ENCODE measurements at regions not wholly inside any gene's neighbourhood (a gene's known extent, or its start where the extent isn't known, plus 50 kb on each side); places are given as distances from the start of the nearest gene placed in this dataset.

GRCh38 chr18:40976050-40976449, 979.0 kb upstream of the PIK3C3 start:
- TF ChIP-seq, protein P1, sequence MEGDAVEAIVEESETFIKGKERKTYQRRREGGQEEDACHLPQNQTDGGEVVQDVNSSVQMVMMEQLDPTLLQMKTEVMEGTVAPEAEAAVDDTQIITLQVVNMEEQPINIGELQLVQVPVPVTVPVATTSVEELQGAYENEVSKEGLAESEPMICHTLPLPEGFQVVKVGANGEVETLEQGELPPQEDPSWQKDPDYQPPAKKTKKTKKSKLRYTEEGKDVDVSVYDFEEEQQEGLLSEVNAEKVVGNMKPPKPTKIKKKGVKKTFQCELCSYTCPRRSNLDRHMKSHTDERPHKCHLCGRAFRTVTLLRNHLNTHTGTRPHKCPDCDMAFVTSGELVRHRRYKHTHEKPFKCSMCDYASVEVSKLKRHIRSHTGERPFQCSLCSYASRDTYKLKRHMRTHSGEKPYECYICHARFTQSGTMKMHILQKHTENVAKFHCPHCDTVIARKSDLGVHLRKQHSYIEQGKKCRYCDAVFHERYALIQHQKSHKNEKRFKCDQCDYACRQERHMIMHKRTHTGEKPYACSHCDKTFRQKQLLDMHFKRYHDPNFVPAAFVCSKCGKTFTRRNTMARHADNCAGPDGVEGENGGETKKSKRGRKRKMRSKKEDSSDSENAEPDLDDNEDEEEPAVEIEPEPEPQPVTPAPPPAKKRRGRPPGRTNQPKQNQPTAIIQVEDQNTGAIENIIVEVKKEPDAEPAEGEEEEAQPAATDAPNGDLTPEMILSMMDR (IDR thresholded peaks at IDR 0.05), result no peak
- TF ChIP-seq POLR2A (IDR thresholded peaks at IDR 0.05), result no peak
- no peak overlapping the region for H3K27ac ChIP-seq
- H3K4me3 ChIP-seq, result no peak overlapping the region
- H3K4me1 ChIP-seq, result no peaks in the 10 kb centered on the region
- H3K36me3 ChIP-seq, result no peaks in the 10 kb centered on the region
- H3K9me3 ChIP-seq, result peaks cover 0 to 25% (median 4%) of the 10 kb centered on the region in 12 donors
- intact Hi-C loops (cut with DNase I), result no loop called here
- DNase-seq (peak in 1 of 5 donors; percentile 42), ATAC-seq (no peak)
- H3K27me3 ChIP-seq, result no peaks in the 10 kb centered on the region
- 96 to 97% (median 96%) methylated on average over 4 of the region's 4 CpGs for WGBS, 4 donors

GRCh38 chr18:40974448-40974847, 980.6 kb upstream of the PIK3C3 start:
- Histone ChIP-seq H3K36me3 (no peaks in the 10 kb centered on the region), H3K4me3 (no peak overlapping the region), H3K27me3 (no peaks in the 10 kb centered on the region), H3K9me3 (peaks cover 0 to 25% (median 4%) of the 10 kb centered on the region in 12 donors), H3K27ac (no peak overlapping the region), H3K4me1 (no peaks in the 10 kb centered on the region)
- intact Hi-C loops (cut with DNase I), result no loop called here
- ATAC-seq (no peak), DNase-seq (no peak)
- TF ChIP-seq, protein P1 (IDR thresholded peaks at IDR 0.05), result no peak
- TF ChIP-seq POLR2A (IDR thresholded peaks at IDR 0.05), result no peak

- 85 to 88% (median 86%) methylated on average over 1 of the region's 1 CpG for WGBS, 4 donors
- intact Hi-C loops (cut with DNase I), result no loop called here
- H3K36me3 ChIP-seq, result no peaks in the 10 kb centered on the region
- no peaks in the 10 kb centered on the region for H3K27me3 ChIP-seq
- ATAC-seq (no peak), DNase-seq (no peak)
- H3K9me3 ChIP-seq, result no peaks in the 10 kb centered on the region
- H3K4me3 ChIP-seq, result no peak overlapping the region
- H3K27ac ChIP-seq, result no peak overlapping the region
- H3K4me1 ChIP-seq, result no peaks in the 10 kb centered on the region
- no peak for TF ChIP-seq POLR2A (IDR thresholded peaks at IDR 0.05)
- TF ChIP-seq, protein P1 (IDR thresholded peaks at IDR 0.05), result no peak
These were observed 992.2 kb upstream of the PIK3C3 start for GRCh38 chr18:40962784-40963183.

DNA sequence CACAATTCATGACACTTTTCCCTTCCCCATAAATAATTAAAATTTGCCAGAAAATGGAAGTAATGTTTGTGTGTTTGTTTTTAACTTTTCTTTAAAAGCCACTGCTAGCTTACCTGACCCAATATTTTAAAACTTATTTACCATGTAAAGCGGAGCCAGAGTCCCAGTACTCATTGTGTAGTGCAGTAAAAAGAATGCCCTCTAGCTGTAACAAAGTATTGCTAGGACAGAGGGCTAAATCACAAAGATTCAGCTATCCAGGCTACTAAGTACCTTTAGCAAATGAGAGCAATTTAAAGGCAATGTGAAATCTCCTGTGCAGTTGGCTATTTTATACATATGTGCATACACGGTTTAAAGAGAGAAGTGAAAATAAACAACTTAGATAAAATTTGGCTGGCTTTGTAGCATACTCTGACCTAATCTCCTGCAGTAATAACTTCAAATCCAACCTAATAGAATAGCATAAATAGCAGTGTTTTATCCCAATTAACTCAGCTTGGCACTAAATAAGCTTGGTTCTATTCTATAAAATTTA, 997.4 kb upstream of the PIK3C3 start:
- intact Hi-C loops (cut with DNase I), result no loop called here
- DNase-seq, result no peak
- no peak for ATAC-seq
- Histone ChIP-seq H3K4me1 (no peaks in the 10 kb centered on the region), H3K36me3 (no peaks in the 10 kb centered on the region), H3K4me3 (no peak overlapping the region), H3K27me3 (no peaks in the 10 kb centered on the region), H3K9me3 (no peaks in the 10 kb centered on the region), H3K27ac (no peak overlapping the region)
- WGBS, 4 donors, result 67 to 69% (median 68%) methylated on average over 2 of the region's 2 CpGs
- TF ChIP-seq POLR2A (IDR thresholded peaks at IDR 0.05), result no peak
- TF ChIP-seq, protein P1 (IDR thresholded peaks at IDR 0.05), result no peak
